SK-N-DZ (cell line): ENCODE measurements at regions not wholly inside any gene's neighbourhood (a gene's known extent, or its start where the extent isn't known, plus 50 kb on each side); places are given as distances from the start of the nearest gene placed in this dataset.

Experiments
- DNase-seq: peaks from one replicate; pipeline ENCODE4 v3.0.0-alpha.2; 2015; ENCODE audit warnings: low spot score

- no peak for DNase-seq
These were observed 196.3 kb upstream of the TMTC4 start for GRCh38 chr13:100870898-100871297.

DNA sequence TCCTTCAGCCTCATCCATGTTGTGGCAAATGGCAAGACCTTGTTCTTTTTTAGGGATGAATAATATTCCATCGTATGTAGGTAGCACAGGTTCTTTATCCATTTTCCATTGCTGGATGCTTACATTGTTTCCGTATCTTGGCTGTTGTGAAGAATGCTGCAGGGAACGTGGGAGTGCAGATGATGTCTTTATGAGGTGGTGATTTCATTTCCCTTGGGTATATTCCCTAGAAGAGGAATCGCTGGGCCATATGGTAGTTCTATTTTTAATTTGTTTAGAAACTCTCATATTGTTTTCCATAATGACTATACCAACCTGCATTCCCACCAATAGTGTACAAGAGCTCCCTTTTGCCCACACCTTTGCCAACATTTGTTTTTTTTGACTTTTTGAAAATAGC lies 186.3 kb upstream of the TMTC4 start:
- DNase-seq: no peak

- DNase-seq: no peak
These were observed 185.3 kb upstream of the TMTC4 start for GRCh38 chr13:100859861-100860260.

- DNase-seq: no peak
These were observed 180.6 kb upstream of the TMTC4 start for GRCh38 chr13:100855151-100855550.

DNA sequence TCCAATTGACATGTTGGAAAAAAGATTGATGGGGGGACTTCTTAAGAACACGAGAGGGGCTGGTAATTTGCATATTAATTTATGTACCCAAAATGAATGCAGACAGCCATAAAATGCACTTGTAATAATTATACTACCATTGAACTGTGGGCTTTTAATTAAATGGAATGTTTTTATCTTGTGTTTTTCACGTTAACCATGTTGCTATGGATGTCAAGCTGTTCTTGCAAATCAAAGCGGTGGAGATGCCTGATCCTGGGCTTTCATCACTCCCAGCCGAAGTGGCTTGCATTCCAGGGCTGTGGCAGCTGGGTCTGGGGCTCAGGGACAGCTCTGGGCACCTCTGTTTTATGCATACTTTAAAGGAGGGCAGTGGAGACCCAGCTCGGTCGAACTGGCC lies 179.4 kb upstream of the TMTC4 start:
- no peak for DNase-seq

- DNase-seq: no peak
These were observed 178.8 kb upstream of the TMTC4 start for GRCh38 chr13:100853434-100853833.

GRCh38 chr13:100852146-100852545 lies 177.6 kb upstream of the TMTC4 start:
- no peak for DNase-seq

GRCh38 chr13:100848304-100848703 lies 173.7 kb upstream of the TMTC4 start:
- DNase-seq: no peak

GRCh38 chr13:100845128-100845757 lies 170.6 kb upstream of the TMTC4 start:
- no peak for DNase-seq

- DNase-seq: no peak
These were observed 167.5 kb upstream of the TMTC4 start for GRCh38 chr13:100842136-100842535.

GRCh38 chr13:100838387-100838786 lies 163.8 kb upstream of the TMTC4 start:
- no peak for DNase-seq

- DNase-seq: peak; percentile 21
These were observed 163.0 kb upstream of the TMTC4 start for GRCh38 chr13:100837631-100838030.

GRCh38 chr13:100836711-100837110 lies 162.1 kb upstream of the TMTC4 start:
- no peak for DNase-seq

DNA sequence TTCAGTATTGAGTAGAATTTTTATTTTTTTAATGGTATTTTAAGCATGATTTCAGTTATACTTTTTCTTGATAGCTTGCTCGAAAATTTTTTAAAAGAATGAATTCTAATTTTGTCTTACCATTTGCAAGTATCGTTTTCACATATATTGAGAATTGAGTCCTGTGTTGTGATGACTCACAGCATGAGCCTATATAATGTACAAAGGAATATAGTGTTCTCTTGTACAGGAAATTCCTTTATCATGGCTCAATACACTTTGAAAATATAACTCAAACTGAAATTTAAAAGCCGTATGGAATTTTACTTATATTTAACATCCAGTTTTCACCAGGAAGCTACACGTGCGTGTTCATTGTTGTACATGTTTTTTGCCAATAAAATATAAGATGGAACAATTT lies 161.1 kb upstream of the TMTC4 start:
- DNase-seq: no peak

DNA sequence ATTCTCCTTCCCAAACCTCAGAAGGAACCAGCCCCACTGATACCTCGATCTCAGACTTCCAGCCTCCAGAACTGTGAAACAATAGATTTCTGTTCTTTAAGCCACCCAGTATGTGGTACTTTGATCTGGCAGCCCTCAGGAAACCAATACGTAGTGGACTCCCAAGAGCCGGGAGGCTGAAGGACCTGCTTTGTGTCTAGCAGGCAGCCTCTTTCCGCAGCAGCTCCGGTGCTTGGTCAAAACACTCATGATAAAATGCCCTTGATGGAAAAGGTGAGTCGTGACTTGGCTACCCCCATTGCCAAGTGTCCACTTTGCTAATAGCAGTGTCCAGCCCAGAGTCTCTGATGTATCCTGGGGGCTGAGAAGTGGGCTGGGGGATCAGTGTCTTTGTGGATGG lies 158.8 kb upstream of the TMTC4 start:
- DNase-seq: no peak

GRCh38 chr13:100828226-100828625 lies 153.6 kb upstream of the TMTC4 start:
- DNase-seq: peak; percentile 14

DNA sequence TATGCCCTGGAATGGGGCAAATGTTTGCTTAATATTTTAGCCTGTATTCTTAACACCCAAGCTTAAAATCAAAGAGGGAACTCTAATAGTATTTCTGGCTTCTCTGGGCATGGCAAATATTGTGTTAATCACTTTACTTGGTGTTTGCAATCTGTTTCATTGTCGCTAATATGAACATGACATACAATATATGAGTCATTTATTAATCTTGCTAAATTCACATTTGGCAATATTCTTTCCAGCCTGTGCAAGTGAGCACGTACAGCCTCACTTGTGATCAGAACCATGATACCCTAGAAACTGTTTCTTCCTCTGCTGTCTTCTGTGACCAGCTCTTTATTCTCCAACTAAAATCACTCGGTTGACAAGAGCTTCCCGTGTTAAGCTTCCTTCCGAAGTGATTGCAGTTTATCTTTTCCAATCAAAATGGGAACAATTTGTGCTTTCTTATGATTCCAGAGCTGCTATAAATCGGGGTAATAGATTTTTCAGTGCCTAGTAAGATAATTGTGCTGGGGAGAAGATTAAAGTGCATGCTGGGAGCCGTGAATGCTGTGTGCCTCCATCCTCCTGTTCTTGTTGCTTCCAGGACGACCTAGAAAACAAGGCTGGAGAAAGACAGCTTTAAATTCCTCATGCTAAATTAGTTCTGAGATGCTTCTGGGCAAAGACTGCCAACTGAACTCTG lies 153.0 kb upstream of the TMTC4 start:
- no peak for DNase-seq

DNA sequence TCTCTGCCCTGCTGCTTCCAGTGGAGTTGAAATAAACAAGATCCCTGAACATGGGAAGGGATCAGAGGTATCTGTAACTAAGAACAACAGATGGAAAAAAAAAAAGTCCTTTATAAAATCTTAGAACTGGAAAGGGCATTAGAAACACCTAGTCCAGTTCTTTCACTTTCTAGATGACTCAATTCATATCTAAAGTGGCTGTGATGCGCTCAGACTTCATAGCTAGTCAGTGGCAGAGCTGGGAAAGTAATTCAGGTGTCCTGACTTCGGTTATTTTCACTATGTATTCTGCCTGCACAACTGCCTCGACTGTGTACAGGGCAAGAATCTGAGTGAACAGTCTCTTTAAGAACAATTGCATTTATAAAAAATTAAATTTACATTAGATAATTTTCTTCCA lies 151.8 kb upstream of the TMTC4 start:
- no peak for DNase-seq

- DNase-seq: no peak
These were observed 151.0 kb upstream of the TMTC4 start for GRCh38 chr13:100825557-100825956.

DNA sequence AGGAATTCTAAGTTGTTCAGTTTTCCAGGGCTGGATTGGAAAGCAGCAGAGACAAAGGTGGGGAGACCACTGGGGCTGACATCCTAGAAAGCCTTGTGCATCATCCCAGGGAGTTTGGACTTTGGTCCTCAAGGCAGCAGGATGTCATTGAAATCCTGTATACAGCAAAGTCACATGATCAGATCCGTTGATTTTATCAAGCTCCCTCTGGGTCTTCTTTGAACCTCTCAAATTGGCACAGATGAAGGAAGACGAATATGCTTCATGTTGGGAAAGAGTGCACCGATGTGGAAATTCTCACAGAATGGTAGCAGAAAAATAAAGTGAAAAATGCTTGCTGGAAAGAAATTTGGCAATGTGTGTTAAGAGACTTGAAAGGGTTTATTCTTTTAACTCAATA lies 149.8 kb upstream of the TMTC4 start:
- DNase-seq: no peak

DNA sequence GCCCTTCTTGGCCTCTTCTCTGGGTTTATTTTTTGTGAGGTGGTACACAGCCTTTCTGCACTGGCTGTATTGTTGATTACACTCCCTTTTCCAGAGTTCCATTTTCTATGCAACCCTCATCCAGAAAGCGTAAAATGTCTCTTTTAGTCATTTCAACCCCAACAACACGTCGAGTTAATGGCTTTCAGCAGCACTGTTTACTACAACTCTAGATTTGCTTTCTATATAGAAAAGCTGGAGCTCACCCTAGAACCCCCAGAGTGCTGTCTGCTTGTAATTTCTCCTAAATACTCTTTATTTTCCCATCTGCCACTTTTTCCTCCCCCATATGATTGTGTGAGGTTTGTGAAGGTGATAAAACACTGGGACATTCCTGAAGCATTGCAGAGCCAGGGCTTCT lies 148.9 kb upstream of the TMTC4 start:
- DNase-seq: no peak

GRCh38 chr13:100822871-100823443 lies 148.4 kb upstream of the TMTC4 start:
- no peak for DNase-seq

DNA sequence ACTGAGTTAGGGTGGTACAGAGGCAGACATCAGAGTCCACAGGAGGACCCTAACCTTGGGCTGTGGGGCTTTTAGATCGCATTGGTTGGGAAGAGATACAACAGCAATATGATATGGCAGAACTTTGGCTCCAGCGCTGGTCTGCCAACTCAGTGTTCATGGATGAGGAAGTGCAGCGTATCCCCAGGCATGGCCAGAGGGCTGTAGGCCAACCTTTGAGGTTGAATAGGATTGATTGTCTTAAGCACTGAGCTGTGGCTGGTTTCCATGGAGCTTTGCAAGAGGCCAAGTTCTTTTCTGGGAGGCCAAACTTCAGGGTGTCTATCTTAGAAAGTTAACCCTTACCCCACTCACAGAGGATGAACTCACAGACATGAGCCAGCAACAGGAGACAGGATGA lies 144.1 kb upstream of the TMTC4 start:
- no peak for DNase-seq
